CD14-positive monocyte (primary cell): ENCODE measurements at regions not wholly inside any gene's neighbourhood (a gene's known extent, or its start where the extent isn't known, plus 50 kb on each side); places are given as distances from the start of the nearest gene placed in this dataset.
"Not testable (repeated sequence)": the region's sequence is repeated elsewhere in the genome, so short reads cannot be mapped to it uniquely, and the experiment has no call there.

Source experiments
- DNase-seq, 3 donors: peaks; one replicate each; pipeline ENCODE4 v3.0.0-alpha.2; 2011 to 2022
- H2AFZ ChIP-seq: 2 replicates; pipeline ENCODE4 v1.6.0; 2012; ENCODE audit warnings: mild to moderate bottlenecking, low read depth, low read length, inconsistent platforms; ENCODE audit not compliant: insufficient read depth, poor library complexity, severe bottlenecking
- H3K27ac ChIP-seq, 2 donors: 1 replicate in 1 of 2; 2 replicates in 1 of 2; pipeline ENCODE4 v1.5.1; 2012 to 2013; ENCODE audit warnings: low read length in 2 of 2, control low read depth in 1 of 2, inconsistent platforms in 1 of 2, low read depth in 1 of 2, mild to moderate bottlenecking in 1 of 2
- H3K27me3 ChIP-seq, 2 donors: one replicate each; pipeline versions ENCODE4 v1.6.0 to v1.6.1; 2011 to 2013; ENCODE audit warnings: low read length in 2 of 2; ENCODE audit not compliant: control insufficient read depth in 2 of 2, insufficient read depth in 2 of 2
- H3K36me3 ChIP-seq, 2 donors: replicated peaks in 1 of 2; 1 replicate in 1 of 2; 2 replicates in 1 of 2; pipeline versions ENCODE4 v1.5.1 to v1.6.1; 2012 to 2013; ENCODE audit warnings: low read length in 2 of 2, control low read depth in 1 of 2, inconsistent platforms in 1 of 2, mild to moderate bottlenecking in 1 of 2; ENCODE audit not compliant: insufficient read depth in 2 of 2, control insufficient read depth in 1 of 2
- H3K4me1 ChIP-seq, 2 donors: 1 replicate in 1 of 2; 2 replicates in 1 of 2; pipeline versions ENCODE4 v1.5.1 to v1.6.1; 2012 to 2013; ENCODE audit warnings: low read length in 2 of 2, control low read depth in 1 of 2, inconsistent platforms in 1 of 2, mild to moderate bottlenecking in 1 of 2, moderate library complexity in 1 of 2; ENCODE audit not compliant: insufficient read depth in 2 of 2, control insufficient read depth in 1 of 2
- H3K4me2 ChIP-seq: replicated peaks from 2 replicates; pipeline ENCODE3; 2012; ENCODE audit warnings: low read length, moderate library complexity, mild to moderate bottlenecking; ENCODE audit not compliant: poor library complexity, severe bottlenecking; ENCODE audit errors: extremely low read depth
- H3K4me3 ChIP-seq, 3 experiments: fragments of 200-600 bp in 1 of 3; sonication (generic) in 1 of 3; replicated peaks in 1 of 3; 1 replicate in 2 of 3; 2 replicates in 1 of 3; pipeline ENCODE4 v1.5.1; 2011 to 2013; ENCODE audit warnings: low read length in 3 of 3, mild to moderate bottlenecking in 3 of 3, control low read depth in 2 of 3, low read depth in 2 of 3, inconsistent platforms in 1 of 3, moderate library complexity in 1 of 3
- H3K79me2 ChIP-seq: 2 replicates; pipeline ENCODE4 v1.6.0; 2012; ENCODE audit warnings: mild to moderate bottlenecking, control low read depth, inconsistent platforms, low read length, moderate library complexity; ENCODE audit not compliant: insufficient read depth
- H3K9ac ChIP-seq: 2 replicates; pipeline ENCODE4 v1.6.0; 2017; ENCODE audit warnings: low read length, mild to moderate bottlenecking; ENCODE audit not compliant: insufficient read depth, poor library complexity, severe bottlenecking
- H3K9me3 ChIP-seq, 2 donors: replicated peaks in 1 of 2; 1 replicate in 1 of 2; 2 replicates in 1 of 2; pipeline versions ENCODE4 v1.5.1 to v1.6.1; 2012 to 2013; ENCODE audit warnings: low read length in 2 of 2, control low read depth in 1 of 2; ENCODE audit not compliant: control insufficient read depth in 1 of 2, insufficient read depth in 1 of 2
- H4K20me1 ChIP-seq: 2 replicates; pipeline ENCODE4 v1.6.0; 2012; ENCODE audit warnings: mild to moderate bottlenecking, low read length, control low read depth, moderate library complexity; ENCODE audit not compliant: insufficient read depth
- H3K27ac Mint-ChIP-seq, 7 donors: one replicate each; pipeline ENCODE4 v1.8.0; 2020; ENCODE audit warnings: mild to moderate bottlenecking in 7 of 7, mixed read lengths in 7 of 7, moderate library complexity in 6 of 7, inconsistent platforms in 2 of 7
- H3K27me3 Mint-ChIP-seq, 3 donors: one replicate each; pipeline ENCODE4 v1.8.0; 2021 to 2022; ENCODE audit warnings: low read depth in 3 of 3, mild to moderate bottlenecking in 3 of 3, mixed read lengths in 3 of 3, moderate library complexity in 3 of 3, inconsistent platforms in 1 of 3
- H3K36me3 Mint-ChIP-seq, 2 donors: one replicate each; pipeline ENCODE4 v1.8.0; 2020; ENCODE audit warnings: mixed read lengths in 2 of 2, inconsistent platforms in 1 of 2, mild to moderate bottlenecking in 1 of 2
- H3K4me1 Mint-ChIP-seq: one replicate; pipeline ENCODE4 v1.8.0; 2020; ENCODE audit warnings: mild to moderate bottlenecking, mixed read lengths
- H3K4me3 Mint-ChIP-seq, 2 donors: one replicate each; pipeline ENCODE4 v1.8.0; 2020; ENCODE audit warnings: mild to moderate bottlenecking in 2 of 2, mixed read lengths in 2 of 2, moderate library complexity in 1 of 2
- H3K9me3 Mint-ChIP-seq, 7 donors: one replicate each; pipeline ENCODE4 v1.8.0; 2020 to 2022; ENCODE audit warnings: mixed read lengths in 7 of 7, mild to moderate bottlenecking in 6 of 7, moderate library complexity in 6 of 7, inconsistent platforms in 2 of 7
- WGBS: methylation state at CpG from one replicate; pipeline ENCODE4 v1.1.5; 2013; ENCODE audit warnings: missing lambda C conversion rate; ENCODE audit not compliant: insufficient coverage; 5-methylcytosine and 5-hydroxymethylcytosine counted together
- intact Hi-C, 2 donors: fragments of 100-400 bp; cut with micrococcal nuclease; formaldehyde crosslinking; loops; one replicate each; pipeline versions ENCODE4 v1.15.0 to v1.15.1; 2023

GRCh38 chr9:65566018-65566417, 109.7 kb upstream of the ZNG1E start:
- H3K79me2 ChIP-seq, H3K4me1 ChIP-seq, H3K36me3 ChIP-seq, H3K4me3 Mint-ChIP-seq, DNase-seq, H3K27ac Mint-ChIP-seq, H3K36me3 Mint-ChIP-seq, H2AFZ ChIP-seq, intact Hi-C loops, H3K4me2 ChIP-seq, H3K27me3 ChIP-seq, H4K20me1 ChIP-seq, H3K9me3 ChIP-seq, H3K4me1 Mint-ChIP-seq, H3K9ac ChIP-seq, H3K27ac ChIP-seq, H3K4me3 ChIP-seq, H3K27me3 Mint-ChIP-seq: not testable (repeated sequence)
- H3K9me3 Mint-ChIP-seq, result peaks cover 5 to 24% (median 16%) of the 10 kb centered on the region in 7 donors
- 50% methylated on average over 3 of the region's 20 CpGs for WGBS

- H3K9me3 ChIP-seq, H3K27me3 ChIP-seq, H3K36me3 ChIP-seq, H3K79me2 ChIP-seq, H3K27ac Mint-ChIP-seq, DNase-seq, H3K27me3 Mint-ChIP-seq, H3K9ac ChIP-seq, H2AFZ ChIP-seq, H3K4me1 ChIP-seq, H3K36me3 Mint-ChIP-seq, H3K4me3 Mint-ChIP-seq, H3K4me3 ChIP-seq, H3K4me2 ChIP-seq, H3K27ac ChIP-seq, H4K20me1 ChIP-seq, H3K4me1 Mint-ChIP-seq, intact Hi-C loops: not testable (repeated sequence)
- no CpG with 5 or more reads among the region's 15 CpGs for WGBS
- peaks cover 0 to 11% (median 4%) of the 10 kb centered on the region in 7 donors for H3K9me3 Mint-ChIP-seq
Measured at GRCh38 chr9:65519018-65519417, 156.7 kb upstream of the ZNG1E start.

GRCh38 chr9:65514465-65514864, 161.3 kb upstream of the ZNG1E start:
- H3K27me3 Mint-ChIP-seq, H3K27ac ChIP-seq, H3K79me2 ChIP-seq, H3K9ac ChIP-seq, H3K9me3 ChIP-seq, intact Hi-C loops, H3K27ac Mint-ChIP-seq, H3K4me1 Mint-ChIP-seq, H3K27me3 ChIP-seq, H3K4me3 Mint-ChIP-seq, H3K4me1 ChIP-seq, H2AFZ ChIP-seq, DNase-seq, H3K4me3 ChIP-seq, H3K36me3 Mint-ChIP-seq, H3K4me2 ChIP-seq, H3K36me3 ChIP-seq, H4K20me1 ChIP-seq: not testable (repeated sequence)
- 90% methylated on average over 5 of the region's 12 CpGs for WGBS
- peaks cover 0 to 18% (median 9%) of the 10 kb centered on the region in 7 donors for H3K9me3 Mint-ChIP-seq

GRCh38 chr9:65507897-65508296, 167.8 kb upstream of the ZNG1E start:
- H3K27me3 ChIP-seq, H3K4me2 ChIP-seq, intact Hi-C loops, H3K27me3 Mint-ChIP-seq, H3K9ac ChIP-seq, H3K4me1 ChIP-seq, H3K36me3 ChIP-seq, H2AFZ ChIP-seq, H3K27ac Mint-ChIP-seq, H3K4me3 Mint-ChIP-seq, H3K79me2 ChIP-seq, H3K4me3 ChIP-seq, H3K4me1 Mint-ChIP-seq, DNase-seq, H4K20me1 ChIP-seq, H3K27ac ChIP-seq, H3K36me3 Mint-ChIP-seq, H3K9me3 ChIP-seq: not testable (repeated sequence)
- H3K9me3 Mint-ChIP-seq, result peaks cover 2 to 20% (median 7%) of the 10 kb centered on the region in 7 donors
